HepG2 (cell line): ENCODE measurements at regions not wholly inside any gene's neighbourhood (a gene's known extent, or its start where the extent isn't known, plus 50 kb on each side); places are given as distances from the start of the nearest gene placed in this dataset.

ENCODE experiments used
- CBX2 ChIP-seq, 2 experiments: fragments of 200-600 bp in 1 of 2; sonication (generic); formaldehyde crosslinking in 1 of 2; IDR thresholded peaks; 2 replicates each; pipeline versions ENCODE4 v1.7.0 to v1.8.1; 2018 to 2022; ENCODE audit warnings: low read depth in 2 of 2, low read length in 1 of 2, mild to moderate bottlenecking in 1 of 2, missing genetic modification reagents in 1 of 2
- HNF4A ChIP-seq: sonication (generic); formaldehyde crosslinking; IDR thresholded peaks from 2 replicates; pipeline ENCODE4 v1.4.0; 2020; ENCODE audit warnings: missing genetic modification reagents
- SMC3 ChIP-seq: IDR thresholded peaks from 2 replicates; pipeline ENCODE4 v1.6.1; 2011; ENCODE audit warnings: low read length, improper control_type of control experiment
- ZBTB42 ChIP-seq: sonication (generic); formaldehyde crosslinking; IDR thresholded peaks from 2 replicates; pipeline ENCODE4 v1.5.0; 2020; ENCODE audit warnings: mild to moderate bottlenecking, missing genetic modification reagents
- ZNF33A ChIP-seq: sonication (generic); formaldehyde crosslinking; IDR thresholded peaks from 2 replicates; pipeline ENCODE4 v1.5.1; 2020; ENCODE audit warnings: missing genetic modification reagents, mild to moderate bottlenecking, moderate library complexity, borderline replicate concordance
- ZNF556 ChIP-seq: sonication (generic); formaldehyde crosslinking; IDR thresholded peaks from 2 replicates; pipeline ENCODE4 v1.4.0; 2020; ENCODE audit warnings: mild to moderate bottlenecking, missing genetic modification reagents, borderline replicate concordance
- ZNF782 ChIP-seq: sonication (generic); formaldehyde crosslinking; IDR thresholded peaks from 2 replicates; pipeline ENCODE4 v1.4.0; 2020; ENCODE audit warnings: missing genetic modification reagents, mild to moderate bottlenecking, borderline replicate concordance
- ZSCAN30 ChIP-seq: sonication (generic); formaldehyde crosslinking; IDR thresholded peaks from 2 replicates; pipeline ENCODE4 v1.5.0; 2020; ENCODE audit warnings: mild to moderate bottlenecking, missing genetic modification reagents
- TF ChIP-seq, protein P1 (sequence below): sonication (generic); formaldehyde crosslinking; IDR thresholded peaks from 2 replicates; pipeline ENCODE4 v1.5.1; 2020; ENCODE audit warnings: missing genetic modification reagents, mild to moderate bottlenecking, borderline replicate concordance
- TF ChIP-seq, protein P2 (sequence below): sonication (generic); formaldehyde crosslinking; conservative IDR thresholded peaks from 2 replicates; pipeline ENCODE4 v1.5.0; 2020; ENCODE audit warnings: missing genetic modification reagents
- TF ChIP-seq, protein P3 (sequence below): IDR thresholded peaks from 2 replicates; pipeline ENCODE4 v1.6.1; 2016; ENCODE audit warnings: control low read depth
- TF ChIP-seq, protein P4 (sequence below): sonication (generic); formaldehyde crosslinking; IDR thresholded peaks from 2 replicates; pipeline ENCODE4 v1.8.1; 2023; ENCODE audit warnings: missing genetic modification reagents, mild to moderate bottlenecking, borderline replicate concordance
- TF ChIP-seq, protein P5 (sequence below): sonication (generic); formaldehyde crosslinking; IDR thresholded peaks from 2 replicates; pipeline ENCODE4 v1.4.0; 2020; ENCODE audit warnings: missing genetic modification reagents

DNA sequence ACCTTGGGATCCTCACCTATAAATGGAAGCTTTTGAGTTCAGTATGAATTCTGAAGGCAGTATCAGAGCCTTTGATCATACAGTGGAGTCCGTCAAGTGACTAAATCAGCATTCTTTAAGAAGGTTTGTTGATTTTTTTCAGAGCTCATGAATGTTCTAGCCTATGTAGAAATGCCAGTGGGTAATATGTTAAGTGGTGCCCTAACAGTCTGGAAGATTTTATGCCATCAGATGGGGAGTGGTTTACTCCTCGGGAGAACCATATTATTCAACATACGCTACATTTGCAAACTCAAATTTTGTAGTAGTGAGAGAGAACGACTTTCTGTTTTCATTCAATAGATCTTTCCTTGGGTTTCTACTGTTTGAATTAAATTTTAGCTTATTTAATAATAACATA lies 225.0 kb upstream of the ACVR2A start:
- TF ChIP-seq, protein P1, sequence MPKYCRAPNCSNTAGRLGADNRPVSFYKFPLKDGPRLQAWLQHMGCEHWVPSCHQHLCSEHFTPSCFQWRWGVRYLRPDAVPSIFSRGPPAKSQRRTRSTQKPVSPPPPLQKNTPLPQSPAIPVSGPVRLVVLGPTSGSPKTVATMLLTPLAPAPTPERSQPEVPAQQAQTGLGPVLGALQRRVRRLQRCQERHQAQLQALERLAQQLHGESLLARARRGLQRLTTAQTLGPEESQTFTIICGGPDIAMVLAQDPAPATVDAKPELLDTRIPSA (CRISPR knock-in tag) = no peak
- TF ChIP-seq CBX2 (IDR thresholded peaks at IDR 0.05; ENCODE audit: low read depth, low read length) (no peak), CBX2 (CRISPR knock-in tag; IDR thresholded peaks at IDR 0.05; ENCODE audit: low read depth) (no peak), ZBTB42 (CRISPR knock-in tag) (no peak), ZSCAN30 (CRISPR knock-in tag) (no peak), HNF4A (no peak), ZNF556 (CRISPR knock-in tag) (no peak), ZNF33A (no peak), ZNF782 (no peak), SMC3 (no peak)
- TF ChIP-seq, protein P2, sequence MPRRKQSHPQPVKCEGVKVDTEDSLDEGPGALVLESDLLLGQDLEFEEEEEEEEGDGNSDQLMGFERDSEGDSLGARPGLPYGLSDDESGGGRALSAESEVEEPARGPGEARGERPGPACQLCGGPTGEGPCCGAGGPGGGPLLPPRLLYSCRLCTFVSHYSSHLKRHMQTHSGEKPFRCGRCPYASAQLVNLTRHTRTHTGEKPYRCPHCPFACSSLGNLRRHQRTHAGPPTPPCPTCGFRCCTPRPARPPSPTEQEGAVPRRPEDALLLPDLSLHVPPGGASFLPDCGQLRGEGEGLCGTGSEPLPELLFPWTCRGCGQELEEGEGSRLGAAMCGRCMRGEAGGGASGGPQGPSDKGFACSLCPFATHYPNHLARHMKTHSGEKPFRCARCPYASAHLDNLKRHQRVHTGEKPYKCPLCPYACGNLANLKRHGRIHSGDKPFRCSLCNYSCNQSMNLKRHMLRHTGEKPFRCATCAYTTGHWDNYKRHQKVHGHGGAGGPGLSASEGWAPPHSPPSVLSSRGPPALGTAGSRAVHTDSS (CRISPR knock-in tag) = no peak
- TF ChIP-seq, protein P3, sequence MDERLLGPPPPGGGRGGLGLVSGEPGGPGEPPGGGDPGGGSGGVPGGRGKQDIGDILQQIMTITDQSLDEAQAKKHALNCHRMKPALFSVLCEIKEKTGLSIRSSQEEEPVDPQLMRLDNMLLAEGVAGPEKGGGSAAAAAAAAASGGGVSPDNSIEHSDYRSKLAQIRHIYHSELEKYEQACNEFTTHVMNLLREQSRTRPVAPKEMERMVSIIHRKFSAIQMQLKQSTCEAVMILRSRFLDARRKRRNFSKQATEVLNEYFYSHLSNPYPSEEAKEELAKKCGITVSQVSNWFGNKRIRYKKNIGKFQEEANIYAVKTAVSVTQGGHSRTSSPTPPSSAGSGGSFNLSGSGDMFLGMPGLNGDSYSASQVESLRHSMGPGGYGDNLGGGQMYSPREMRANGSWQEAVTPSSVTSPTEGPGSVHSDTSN (CRISPR knock-in tag) = no peak
- TF ChIP-seq, protein P4, sequence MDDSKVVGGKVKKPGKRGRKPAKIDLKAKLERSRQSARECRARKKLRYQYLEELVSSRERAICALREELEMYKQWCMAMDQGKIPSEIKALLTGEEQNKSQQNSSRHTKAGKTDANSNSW = no peak
- TF ChIP-seq, protein P5, sequence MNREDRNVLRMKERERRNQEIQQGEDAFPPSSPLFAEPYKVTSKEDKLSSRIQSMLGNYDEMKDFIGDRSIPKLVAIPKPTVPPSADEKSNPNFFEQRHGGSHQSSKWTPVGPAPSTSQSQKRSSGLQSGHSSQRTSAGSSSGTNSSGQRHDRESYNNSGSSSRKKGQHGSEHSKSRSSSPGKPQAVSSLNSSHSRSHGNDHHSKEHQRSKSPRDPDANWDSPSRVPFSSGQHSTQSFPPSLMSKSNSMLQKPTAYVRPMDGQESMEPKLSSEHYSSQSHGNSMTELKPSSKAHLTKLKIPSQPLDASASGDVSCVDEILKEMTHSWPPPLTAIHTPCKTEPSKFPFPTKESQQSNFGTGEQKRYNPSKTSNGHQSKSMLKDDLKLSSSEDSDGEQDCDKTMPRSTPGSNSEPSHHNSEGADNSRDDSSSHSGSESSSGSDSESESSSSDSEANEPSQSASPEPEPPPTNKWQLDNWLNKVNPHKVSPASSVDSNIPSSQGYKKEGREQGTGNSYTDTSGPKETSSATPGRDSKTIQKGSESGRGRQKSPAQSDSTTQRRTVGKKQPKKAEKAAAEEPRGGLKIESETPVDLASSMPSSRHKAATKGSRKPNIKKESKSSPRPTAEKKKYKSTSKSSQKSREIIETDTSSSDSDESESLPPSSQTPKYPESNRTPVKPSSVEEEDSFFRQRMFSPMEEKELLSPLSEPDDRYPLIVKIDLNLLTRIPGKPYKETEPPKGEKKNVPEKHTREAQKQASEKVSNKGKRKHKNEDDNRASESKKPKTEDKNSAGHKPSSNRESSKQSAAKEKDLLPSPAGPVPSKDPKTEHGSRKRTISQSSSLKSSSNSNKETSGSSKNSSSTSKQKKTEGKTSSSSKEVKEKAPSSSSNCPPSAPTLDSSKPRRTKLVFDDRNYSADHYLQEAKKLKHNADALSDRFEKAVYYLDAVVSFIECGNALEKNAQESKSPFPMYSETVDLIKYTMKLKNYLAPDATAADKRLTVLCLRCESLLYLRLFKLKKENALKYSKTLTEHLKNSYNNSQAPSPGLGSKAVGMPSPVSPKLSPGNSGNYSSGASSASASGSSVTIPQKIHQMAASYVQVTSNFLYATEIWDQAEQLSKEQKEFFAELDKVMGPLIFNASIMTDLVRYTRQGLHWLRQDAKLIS (CRISPR knock-in tag) = no peak
